BJ (cell line): ENCODE measurements at regions not wholly inside any gene's neighbourhood (a gene's known extent, or its start where the extent isn't known, plus 50 kb on each side); places are given as distances from the start of the nearest gene placed in this dataset.

ENCODE experiments used
- CTCF ChIA-PET: fragments of 350-600 bp; formaldehyde crosslinking; extraction: SDS; loops from one replicate; lab custom pipeline; 2021; ENCODE audit warnings: antibody characterized with exemption, inconsistent platforms; lab: Yijun Ruan, JAX
- POLR2A ChIA-PET: fragments of 300-600 bp; sonication (Branson Sonifier 250); formaldehyde crosslinking; extraction: SDS; loops from one replicate; lab custom pipeline; 2021; ENCODE audit warnings: antibody characterized with exemption; lab: Charles Lee
- DNase-seq: peaks from one replicate; pipeline ENCODE4 v3.0.0-alpha.2; 2011; ENCODE audit warnings: low read depth
- H3K27me3 ChIP-seq: 2 replicates; pipeline ENCODE4 v1.6.0; 2011; ENCODE audit warnings: low read length; ENCODE audit not compliant: control insufficient read depth, insufficient read depth
- H3K36me3 ChIP-seq: 2 replicates; pipeline ENCODE4 v1.5.1; 2011; ENCODE audit warnings: low read length; ENCODE audit not compliant: control insufficient read depth, insufficient read depth
- H3K4me3 ChIP-seq: 2 replicates; pipeline ENCODE4 v1.5.1; 2011; ENCODE audit warnings: low read depth, mild to moderate bottlenecking, control low read depth, low read length
- CTCF ChIP-seq: IDR thresholded peaks from 2 replicates; pipeline ENCODE4 v1.5.1; 2011; ENCODE audit warnings: low read depth, mild to moderate bottlenecking, control low read depth, inconsistent platforms, low read length, moderate library complexity; ENCODE audit not compliant: insufficient read depth

GRCh38 chr2:40955042-40955441 is 503.2 kb upstream of the SLC8A1 start:
- ChIA-PET CTCF (interaction anchor here (1.0 kb wide), 1 partner anchor 29 kb away, joined by 3 read pairs; no protein-coding TSS in a partner anchor), POLR2A (no interaction called here)
- DNase-seq, result no peak
- Histone ChIP-seq H3K27me3 (no peaks in the 10 kb centered on the region), H3K4me3 (no peak overlapping the region), H3K36me3 (no peaks in the 10 kb centered on the region)
- TF ChIP-seq CTCF, result no peak

DNA sequence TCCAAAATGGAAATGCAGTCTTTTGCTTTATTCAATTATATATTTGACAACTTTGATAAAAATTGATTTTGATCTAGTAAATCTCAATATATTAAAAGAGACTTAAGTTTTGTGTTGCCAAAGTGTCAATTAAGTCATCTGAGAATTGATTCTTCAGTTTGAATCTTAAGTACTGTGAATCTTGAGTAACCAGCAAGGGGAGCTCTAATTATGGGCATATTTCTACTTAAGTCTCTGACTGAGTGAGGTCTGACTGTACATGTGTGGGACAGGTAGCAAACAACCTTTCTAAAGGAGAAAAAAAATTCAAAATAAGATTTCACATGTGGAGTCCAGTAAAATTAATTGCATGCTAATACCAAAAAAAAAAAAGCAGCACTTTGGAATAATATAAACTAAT is 503.7 kb upstream of the SLC8A1 start:
- no peak overlapping the region for H3K4me3 ChIP-seq
- CTCF ChIA-PET, result no interaction called here
- DNase-seq, result no peak
- POLR2A ChIA-PET, result no interaction called here
- H3K36me3 ChIP-seq, result no peaks in the 10 kb centered on the region
- H3K27me3 ChIP-seq, result no peaks in the 10 kb centered on the region
- no peak for TF ChIP-seq CTCF

GRCh38 chr2:40957508-40957907 is 505.6 kb upstream of the SLC8A1 start:
- CTCF ChIA-PET, result interaction anchor here (0.7 kb wide), 1 partner anchor 11 kb away, joined by 3 read pairs; no protein-coding TSS in a partner anchor
- DNase-seq, result no peak

DNA sequence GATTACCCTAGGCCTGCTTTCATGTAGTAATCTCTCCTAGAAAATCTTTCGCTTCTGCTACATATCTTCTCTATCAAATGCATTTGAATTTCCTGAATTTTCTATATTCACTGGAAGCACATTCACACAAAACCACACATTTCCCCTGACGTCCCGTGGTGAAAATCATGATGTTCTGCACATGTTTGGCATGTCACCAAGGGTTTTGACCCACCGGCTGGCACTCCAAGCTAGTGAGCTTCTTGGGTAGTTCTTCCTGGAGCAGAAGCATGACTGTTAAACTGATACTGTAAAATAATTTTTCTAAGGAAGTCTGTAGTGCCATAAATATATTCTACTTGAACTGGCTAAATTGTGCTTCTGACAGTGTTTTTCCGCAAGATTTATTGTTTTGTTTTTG is 510.1 kb upstream of the SLC8A1 start:
- DNase-seq, result no peak
- Histone ChIP-seq H3K4me3 (no peak overlapping the region), H3K27me3 (no peaks in the 10 kb centered on the region), H3K36me3 (no peaks in the 10 kb centered on the region)
- CTCF ChIA-PET, result no interaction called here
- POLR2A ChIA-PET, result no interaction called here
- no peak for TF ChIP-seq CTCF

More at GRCh38 chr2:40957508-40957907, 505.6 kb upstream of the SLC8A1 start:
- Histone ChIP-seq H3K27me3 (no peaks in the 10 kb centered on the region), H3K36me3 (no peaks in the 10 kb centered on the region), H3K4me3 (no peak overlapping the region)
- no peak for TF ChIP-seq CTCF
- POLR2A ChIA-PET, result no interaction called here

DNA sequence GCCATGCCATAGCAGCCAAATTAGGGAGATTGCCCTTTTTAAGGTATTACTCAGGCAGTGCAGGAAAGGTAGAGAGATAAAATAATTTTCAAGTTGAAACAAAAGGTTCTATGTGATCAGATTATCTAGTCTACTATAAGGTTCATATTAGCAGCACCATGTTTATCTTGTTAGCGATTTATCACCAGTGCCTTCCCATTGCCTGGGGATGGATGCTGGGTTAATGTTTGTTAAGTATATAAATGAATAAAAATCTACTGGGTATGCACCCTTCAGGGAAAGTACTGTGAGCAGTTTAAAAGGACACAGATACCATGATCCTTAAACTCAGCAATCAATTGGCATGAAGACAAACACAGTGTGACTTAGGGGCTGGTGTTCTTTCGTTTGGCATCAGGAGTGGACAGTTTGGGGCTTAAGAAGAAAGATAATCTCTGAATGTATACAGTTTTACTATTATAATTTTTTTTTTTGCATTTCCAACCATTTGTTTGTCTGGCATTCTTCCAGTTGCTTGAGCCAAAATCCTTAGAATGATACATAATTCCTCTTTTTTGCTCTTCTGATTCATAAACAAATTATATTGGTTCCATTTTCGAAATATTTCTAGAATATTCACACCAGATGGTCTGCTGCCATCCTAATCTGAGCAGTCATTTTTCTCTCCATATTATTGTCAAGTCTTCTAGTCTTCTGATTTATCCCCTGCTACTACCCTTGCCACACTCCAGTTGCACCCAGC is 512.8 kb upstream of the SLC8A1 start:
- CTCF ChIA-PET, result no interaction called here
- H3K36me3 ChIP-seq, result no peaks in the 10 kb centered on the region
- no peak for DNase-seq
- no peak for TF ChIP-seq CTCF
- no peaks in the 10 kb centered on the region for H3K27me3 ChIP-seq
- no peak overlapping the region for H3K4me3 ChIP-seq
- POLR2A ChIA-PET, result no interaction called here
